WTC11 (cell line): ENCODE measurements at regions not wholly inside any gene's neighbourhood (a gene's known extent, or its start where the extent isn't known, plus 50 kb on each side); places are given as distances from the start of the nearest gene placed in this dataset.

Experiments
- ATAC-seq: fragments of 200-7000 bp; cut with Tn5 transposase; 2 replicates; pipeline ENCODE4 v1.10.0; 2021; ENCODE audit warnings: mild to moderate bottlenecking, moderate library complexity
- CTCF ChIA-PET: fragments of 300-600 bp; sonication (Branson Sonifier 250); formaldehyde crosslinking; loops from one replicate; lab custom pipeline; 2021; ENCODE audit warnings: antibody characterized with exemption; lab: Charles Lee
- POLR2A ChIA-PET: fragments of 350-600 bp; sonication (Branson Sonifier 250); formaldehyde crosslinking; loops from one replicate; lab custom pipeline; 2021; ENCODE audit warnings: antibody characterized with exemption; lab: Charles Lee
- DNase-seq: peaks from one replicate; pipeline ENCODE4 v3.0.0; 2021; ENCODE audit warnings: low spot score
- H3K27ac Mint-ChIP-seq: 2 replicates; pipeline ENCODE4 v1.8.0; 2021; ENCODE audit warnings: mixed read lengths
- H3K27me3 Mint-ChIP-seq: 2 replicates; pipeline ENCODE4 v1.8.0; 2021; ENCODE audit warnings: low read depth, mild to moderate bottlenecking, moderate library complexity, mixed read lengths
- H3K36me3 Mint-ChIP-seq: 2 replicates; pipeline ENCODE4 v1.8.0; 2021; ENCODE audit warnings: mixed read lengths
- H3K4me1 Mint-ChIP-seq: 2 replicates; pipeline ENCODE4 v1.8.0; 2022; ENCODE audit warnings: mixed read lengths
- H3K4me3 Mint-ChIP-seq: 2 replicates; pipeline ENCODE4 v1.8.0; 2021; ENCODE audit warnings: mild to moderate bottlenecking, moderate library complexity, mixed read lengths
- H3K9me3 Mint-ChIP-seq: 2 replicates; pipeline ENCODE4 v1.8.0; 2021; ENCODE audit warnings: mixed read lengths
- ATF1 ChIP-seq: sonication (generic); formaldehyde crosslinking; IDR thresholded peaks from 2 replicates; pipeline ENCODE4 v1.8.1; 2023; ENCODE audit warnings: mild to moderate bottlenecking, moderate library complexity, missing genetic modification reagents
- FOXJ3 ChIP-seq: sonication (generic); formaldehyde crosslinking; IDR thresholded peaks from 2 replicates; pipeline ENCODE4 v1.9.0; 2021; ENCODE audit warnings: missing genetic modification reagents, mild to moderate bottlenecking, borderline replicate concordance
- FOXP1 ChIP-seq: sonication (generic); formaldehyde crosslinking; IDR thresholded peaks from 2 replicates; pipeline ENCODE4 v1.8.0; 2022; ENCODE audit warnings: missing genetic modification reagents, mild to moderate bottlenecking, moderate library complexity, borderline replicate concordance
- GABPB1 ChIP-seq: sonication (generic); formaldehyde crosslinking; IDR thresholded peaks from 2 replicates; pipeline ENCODE4 v1.8.1; 2023; ENCODE audit warnings: mild to moderate bottlenecking, missing genetic modification reagents
- GRHL2 ChIP-seq: fragments of 250-450 bp; sonication (Bioruptor Pico); IDR thresholded peaks from 2 replicates; pipeline ENCODE4 v1.8.0; 2022; ENCODE audit warnings: mild to moderate bottlenecking, moderate library complexity; ENCODE audit not compliant: insufficient replicate concordance, severe bottlenecking
- HMGA2 ChIP-seq: fragments of 250-450 bp; sonication (Bioruptor Pico); IDR thresholded peaks from 2 replicates; pipeline ENCODE4 v1.4.0; 2021; ENCODE audit warnings: mild to moderate bottlenecking, moderate library complexity
- MXD4 ChIP-seq: fragments of 250-450 bp; sonication (Bioruptor Pico); IDR thresholded peaks from 2 replicates; pipeline ENCODE4 v1.8.0; 2021; ENCODE audit warnings: mild to moderate bottlenecking, moderate library complexity, borderline replicate concordance
- MYBL2 ChIP-seq: sonication (generic); formaldehyde crosslinking; IDR thresholded peaks from 2 replicates; pipeline ENCODE4 v1.8.1; 2023; ENCODE audit warnings: mild to moderate bottlenecking, moderate library complexity, missing genetic modification reagents
- NR1H2 ChIP-seq: sonication (generic); formaldehyde crosslinking; IDR thresholded peaks from 2 replicates; pipeline ENCODE4 v1.9.0; 2021; ENCODE audit warnings: mild to moderate bottlenecking, moderate library complexity, missing genetic modification reagents
- NR3C1 ChIP-seq: sonication (generic); formaldehyde crosslinking; conservative IDR thresholded peaks from 2 replicates; pipeline ENCODE4 v1.8.1; 2023; ENCODE audit warnings: low read depth, mild to moderate bottlenecking, missing genetic modification reagents
- PRRX2 ChIP-seq: fragments of 250-450 bp; sonication (Bioruptor Pico); IDR thresholded peaks from 2 replicates; pipeline ENCODE4 v1.8.0; 2021; ENCODE audit warnings: mild to moderate bottlenecking
- RELA ChIP-seq: sonication (generic); formaldehyde crosslinking; IDR thresholded peaks from 2 replicates; pipeline ENCODE4 v1.8.1; 2022; ENCODE audit warnings: missing genetic modification reagents, mild to moderate bottlenecking, borderline replicate concordance
- RORB ChIP-seq: fragments of 250-450 bp; sonication (Bioruptor Pico); IDR thresholded peaks from 2 replicates; pipeline ENCODE4 v1.9.0; 2021; ENCODE audit warnings: mild to moderate bottlenecking
- SMAD3 ChIP-seq: sonication (generic); formaldehyde crosslinking; IDR thresholded peaks from 2 replicates; pipeline ENCODE4 v1.8.0; 2022; ENCODE audit warnings: missing genetic modification reagents, mild to moderate bottlenecking, borderline replicate concordance
- SOX15 ChIP-seq: fragments of 250-450 bp; sonication (Bioruptor Pico); IDR thresholded peaks from 2 replicates; pipeline ENCODE4 v1.9.0; 2021; ENCODE audit warnings: mild to moderate bottlenecking
- TCF7 ChIP-seq: sonication (generic); formaldehyde crosslinking; IDR thresholded peaks from 2 replicates; pipeline ENCODE4 v1.8.0; 2022; ENCODE audit warnings: mild to moderate bottlenecking, low read depth, missing genetic modification reagents, moderate library complexity
- TEAD1 ChIP-seq: sonication (generic); formaldehyde crosslinking; IDR thresholded peaks from 2 replicates; pipeline ENCODE4 v1.8.0; 2022; ENCODE audit warnings: mild to moderate bottlenecking, missing genetic modification reagents
- ZNF138 ChIP-seq: sonication (generic); formaldehyde crosslinking; conservative IDR thresholded peaks from 2 replicates; pipeline ENCODE4 v1.8.1; 2022; ENCODE audit warnings: mild to moderate bottlenecking, moderate library complexity, missing genetic modification reagents
- ZNF263 ChIP-seq: sonication (generic); formaldehyde crosslinking; IDR thresholded peaks from 2 replicates; pipeline ENCODE4 v1.8.1; 2022; ENCODE audit warnings: low read depth, mild to moderate bottlenecking, moderate library complexity, missing genetic modification reagents
- ZNF416 ChIP-seq: fragments of 250-450 bp; sonication (Bioruptor Pico); IDR thresholded peaks from 2 replicates; pipeline ENCODE4 v1.9.0; 2021; ENCODE audit warnings: mild to moderate bottlenecking, inconsistent platforms
- ZNF671 ChIP-seq: fragments of 250-450 bp; sonication (Bioruptor Pico); IDR thresholded peaks from 2 replicates; pipeline ENCODE4 v1.8.0; 2021; ENCODE audit warnings: mild to moderate bottlenecking
- TF ChIP-seq, protein P1 (sequence below): sonication (generic); formaldehyde crosslinking; IDR thresholded peaks from 2 replicates; pipeline ENCODE4 v1.8.1; 2023; ENCODE audit warnings: mild to moderate bottlenecking, missing genetic modification reagents, moderate library complexity
- TF ChIP-seq, protein P2 (sequence below): sonication (generic); formaldehyde crosslinking; IDR thresholded peaks from 2 replicates; pipeline ENCODE4 v1.8.1; 2022; ENCODE audit warnings: mild to moderate bottlenecking, missing genetic modification reagents, moderate library complexity, borderline replicate concordance
- TF ChIP-seq, protein P3 (sequence below): fragments of 250-450 bp; sonication (Bioruptor Pico); IDR thresholded peaks from 2 replicates; pipeline ENCODE4 v1.9.0; 2021; ENCODE audit warnings: moderate library complexity, mild to moderate bottlenecking, inconsistent platforms, borderline replicate concordance
- TF ChIP-seq, protein P4 (sequence below): sonication (generic); formaldehyde crosslinking; IDR thresholded peaks from 2 replicates; pipeline ENCODE4 v1.8.1; 2022; ENCODE audit warnings: low read depth, mild to moderate bottlenecking, moderate library complexity, missing genetic modification reagents, borderline replicate concordance
- TF ChIP-seq, protein P5 (sequence below): fragments of 200-600 bp; IDR thresholded peaks from 2 replicates; pipeline ENCODE4 v1.8.0; 2022; ENCODE audit warnings: antibody characterized with exemption

DNA sequence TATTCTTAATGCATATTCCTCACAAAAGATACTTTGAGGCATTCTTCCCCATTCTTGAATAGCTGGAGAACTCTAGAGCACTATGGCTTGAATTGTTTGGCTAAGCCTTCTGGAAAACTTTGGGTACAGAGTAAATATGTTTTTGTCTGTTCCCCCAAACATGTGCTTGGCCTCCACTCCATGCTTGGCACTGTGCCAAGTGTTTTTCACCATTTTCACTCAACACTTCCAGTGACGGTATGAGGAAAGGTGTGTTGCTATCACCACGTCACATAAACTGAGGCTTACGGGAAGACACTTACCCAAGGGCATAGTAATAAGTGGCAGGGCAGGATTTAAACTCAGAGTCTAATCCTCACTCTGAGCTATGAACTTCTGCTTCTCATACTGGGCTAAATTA lies 318.2 kb downstream of the WDR11 start:
- DNase-seq: no peak
- Mint-ChIP-seq H3K27me3 (no peaks in the 10 kb centered on the region), H3K36me3 (no peaks in the 10 kb centered on the region), H3K4me3 (no peak overlapping the region), H3K27ac (no peak overlapping the region), H3K4me1 (no peaks in the 10 kb centered on the region), H3K9me3 (no peaks in the 10 kb centered on the region)
- TF ChIP-seq RELA (no peak), MXD4 (CRISPR knock-in tag) (no peak), NR3C1 (CRISPR knock-in tag) (no peak), RORB (CRISPR knock-in tag) (no peak)
- TF ChIP-seq, protein P1, sequence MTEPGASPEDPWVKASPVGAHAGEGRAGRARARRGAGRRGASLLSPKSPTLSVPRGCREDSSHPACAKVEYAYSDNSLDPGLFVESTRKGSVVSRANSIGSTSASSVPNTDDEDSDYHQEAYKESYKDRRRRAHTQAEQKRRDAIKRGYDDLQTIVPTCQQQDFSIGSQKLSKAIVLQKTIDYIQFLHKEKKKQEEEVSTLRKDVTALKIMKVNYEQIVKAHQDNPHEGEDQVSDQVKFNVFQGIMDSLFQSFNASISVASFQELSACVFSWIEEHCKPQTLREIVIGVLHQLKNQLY (CRISPR knock-in tag): no peak
- ATAC-seq: no peak
- POLR2A ChIA-PET: no interaction called here
- CTCF ChIA-PET: interaction anchor here (1.1 to 1.2 kb wide), 2 partner anchors 19 to 440 kb away, joined by 3 to 4 read pairs; no protein-coding TSS in a partner anchor

DNA sequence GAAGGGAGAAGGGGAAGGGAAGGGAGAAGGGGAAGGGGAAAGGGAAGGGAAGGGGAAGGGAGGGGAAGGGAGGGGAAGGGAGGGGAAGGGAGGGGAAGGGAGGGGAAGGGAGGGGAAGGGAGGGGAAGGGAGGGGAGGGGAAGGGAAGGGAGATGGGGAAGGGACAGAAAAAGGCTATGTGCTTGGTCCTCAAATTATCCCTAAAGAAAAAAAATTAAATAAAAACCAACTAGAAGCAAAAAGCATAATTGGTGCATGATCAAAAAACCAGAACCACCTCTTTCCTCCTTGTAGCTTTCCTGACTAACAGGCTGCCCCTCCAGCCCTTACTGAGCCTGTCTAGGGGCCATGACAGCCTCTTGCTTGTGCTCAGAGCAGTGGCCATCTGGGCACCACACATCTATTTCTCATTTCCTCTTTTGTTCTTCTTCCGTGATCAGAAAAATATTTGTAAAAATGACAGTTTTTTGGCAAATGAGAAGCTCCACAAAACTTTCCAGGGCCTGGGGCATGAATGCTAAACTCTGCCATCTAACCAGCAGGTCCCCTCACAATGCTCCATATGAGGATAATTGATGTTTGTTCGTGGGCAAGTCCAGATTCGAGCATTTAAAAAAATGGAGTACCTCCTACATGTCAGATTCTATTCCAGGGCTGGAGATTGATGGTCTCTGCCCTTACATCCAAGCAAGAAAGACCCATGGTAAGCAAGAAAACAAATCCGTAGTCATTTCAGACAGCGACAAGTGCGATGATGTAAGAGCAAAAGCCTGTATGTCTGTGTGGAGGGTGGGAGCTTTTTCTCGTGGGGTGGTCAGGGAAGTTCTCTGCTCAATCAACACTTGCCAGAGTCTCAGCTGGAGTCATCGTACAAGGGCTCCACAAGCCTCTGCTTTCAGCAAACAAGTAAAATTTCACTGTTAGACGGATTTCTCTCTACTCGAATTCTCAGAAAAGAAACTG lies 320.9 kb downstream of the WDR11 start:
- H3K27ac Mint-ChIP-seq: no peak overlapping the region
- H3K9me3 Mint-ChIP-seq: no peaks in the 10 kb centered on the region
- TF ChIP-seq GABPB1 (CRISPR knock-in tag) (no peak), ZNF671 (CRISPR knock-in tag) (no peak), FOXP1 (CRISPR knock-in tag) (no peak), FOXJ3 (CRISPR knock-in tag) (no peak), TEAD1 (CRISPR knock-in tag) (no peak), ZNF416 (no peak), ATF1 (CRISPR knock-in tag) (no peak), NR1H2 (CRISPR knock-in tag) (no peak), MYBL2 (CRISPR knock-in tag) (no peak), TCF7 (CRISPR knock-in tag) (no peak), GRHL2 (no peak), SOX15 (CRISPR knock-in tag) (no peak), RORB (CRISPR knock-in tag) (no peak), PRRX2 (no peak), SMAD3 (no peak)
- TF ChIP-seq, protein P2, sequence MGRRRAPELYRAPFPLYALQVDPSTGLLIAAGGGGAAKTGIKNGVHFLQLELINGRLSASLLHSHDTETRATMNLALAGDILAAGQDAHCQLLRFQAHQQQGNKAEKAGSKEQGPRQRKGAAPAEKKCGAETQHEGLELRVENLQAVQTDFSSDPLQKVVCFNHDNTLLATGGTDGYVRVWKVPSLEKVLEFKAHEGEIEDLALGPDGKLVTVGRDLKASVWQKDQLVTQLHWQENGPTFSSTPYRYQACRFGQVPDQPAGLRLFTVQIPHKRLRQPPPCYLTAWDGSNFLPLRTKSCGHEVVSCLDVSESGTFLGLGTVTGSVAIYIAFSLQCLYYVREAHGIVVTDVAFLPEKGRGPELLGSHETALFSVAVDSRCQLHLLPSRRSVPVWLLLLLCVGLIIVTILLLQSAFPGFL (CRISPR knock-in tag): no peak
- TF ChIP-seq, protein P3, sequence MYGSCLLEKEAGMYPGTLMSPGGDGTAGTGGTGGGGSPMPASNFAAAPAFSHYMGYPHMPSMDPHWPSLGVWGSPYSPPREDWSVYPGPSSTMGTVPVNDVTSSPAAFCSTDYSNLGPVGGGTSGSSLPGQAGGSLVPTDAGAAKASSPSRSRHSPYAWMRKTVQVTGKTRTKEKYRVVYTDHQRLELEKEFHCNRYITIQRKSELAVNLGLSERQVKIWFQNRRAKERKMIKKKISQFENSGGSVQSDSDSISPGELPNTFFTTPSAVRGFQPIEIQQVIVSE (CRISPR knock-in tag): no peak
- TF ChIP-seq, all 79 proteins: peak for 0
- Mint-ChIP-seq H3K36me3 (no peaks in the 10 kb centered on the region), H3K4me1 (0 out of 2 replicates have a peak, but pooled peaks cover 2% of the 10 kb centered on the region), H3K27me3 (no peaks in the 10 kb centered on the region), H3K4me3 (no peak overlapping the region)
- no peak for ATAC-seq
- no peak for DNase-seq
- ChIA-PET POLR2A (no interaction called here), CTCF (no interaction called here)

DNA sequence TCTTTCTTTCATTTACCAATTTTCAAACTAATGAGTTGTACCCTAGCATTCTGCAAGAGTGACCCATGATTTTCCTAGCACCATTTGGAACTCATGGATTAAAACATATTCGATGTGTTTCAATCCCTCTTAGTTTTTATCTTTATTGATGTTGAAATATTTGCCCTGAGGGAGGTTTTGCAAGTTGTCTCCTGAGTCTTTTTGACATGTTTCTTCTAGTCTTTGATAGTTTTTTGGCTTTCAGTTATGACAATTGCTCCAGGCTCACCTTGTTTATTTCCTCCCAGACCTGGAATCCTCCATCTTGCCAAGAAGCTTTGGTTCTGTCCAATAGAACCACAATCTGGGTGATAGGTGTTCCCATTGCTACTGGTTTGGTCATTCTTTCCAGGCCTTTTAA lies 327.8 kb downstream of the WDR11 start:
- no peaks in the 10 kb centered on the region for H3K36me3 Mint-ChIP-seq
- ChIA-PET POLR2A (no interaction called here), CTCF (no interaction called here)
- TF ChIP-seq, protein P4, sequence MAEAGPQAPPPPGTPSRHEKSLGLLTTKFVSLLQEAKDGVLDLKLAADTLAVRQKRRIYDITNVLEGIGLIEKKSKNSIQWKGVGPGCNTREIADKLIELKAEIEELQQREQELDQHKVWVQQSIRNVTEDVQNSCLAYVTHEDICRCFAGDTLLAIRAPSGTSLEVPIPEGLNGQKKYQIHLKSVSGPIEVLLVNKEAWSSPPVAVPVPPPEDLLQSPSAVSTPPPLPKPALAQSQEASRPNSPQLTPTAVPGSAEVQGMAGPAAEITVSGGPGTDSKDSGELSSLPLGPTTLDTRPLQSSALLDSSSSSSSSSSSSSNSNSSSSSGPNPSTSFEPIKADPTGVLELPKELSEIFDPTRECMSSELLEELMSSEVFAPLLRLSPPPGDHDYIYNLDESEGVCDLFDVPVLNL: no peak
- TF ChIP-seq, protein P5, sequence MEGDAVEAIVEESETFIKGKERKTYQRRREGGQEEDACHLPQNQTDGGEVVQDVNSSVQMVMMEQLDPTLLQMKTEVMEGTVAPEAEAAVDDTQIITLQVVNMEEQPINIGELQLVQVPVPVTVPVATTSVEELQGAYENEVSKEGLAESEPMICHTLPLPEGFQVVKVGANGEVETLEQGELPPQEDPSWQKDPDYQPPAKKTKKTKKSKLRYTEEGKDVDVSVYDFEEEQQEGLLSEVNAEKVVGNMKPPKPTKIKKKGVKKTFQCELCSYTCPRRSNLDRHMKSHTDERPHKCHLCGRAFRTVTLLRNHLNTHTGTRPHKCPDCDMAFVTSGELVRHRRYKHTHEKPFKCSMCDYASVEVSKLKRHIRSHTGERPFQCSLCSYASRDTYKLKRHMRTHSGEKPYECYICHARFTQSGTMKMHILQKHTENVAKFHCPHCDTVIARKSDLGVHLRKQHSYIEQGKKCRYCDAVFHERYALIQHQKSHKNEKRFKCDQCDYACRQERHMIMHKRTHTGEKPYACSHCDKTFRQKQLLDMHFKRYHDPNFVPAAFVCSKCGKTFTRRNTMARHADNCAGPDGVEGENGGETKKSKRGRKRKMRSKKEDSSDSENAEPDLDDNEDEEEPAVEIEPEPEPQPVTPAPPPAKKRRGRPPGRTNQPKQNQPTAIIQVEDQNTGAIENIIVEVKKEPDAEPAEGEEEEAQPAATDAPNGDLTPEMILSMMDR: no peak
- no peak for TF ChIP-seq FOXP1 (CRISPR knock-in tag)
- TF ChIP-seq HMGA2 (CRISPR knock-in tag): no peak
- no peak for TF ChIP-seq ZNF263 (CRISPR knock-in tag)
- no peak for TF ChIP-seq ZNF138 (CRISPR knock-in tag)

More for the DNA sequence above, 327.8 kb downstream of the WDR11 start:
- Mint-ChIP-seq H3K4me1 (peaks cover 5% of the 10 kb centered on the region; the same call in 1 of the 2 replicates), H3K27me3 (no peaks in the 10 kb centered on the region), H3K27ac (no peak overlapping the region), H3K9me3 (no peaks in the 10 kb centered on the region), H3K4me3 (no peak overlapping the region)
- DNase-seq (no peak), ATAC-seq (no peak)
